ENCODE measurements at regions not wholly inside any gene's neighbourhood (a gene's known extent, or its start where the extent isn't known, plus 50 kb on each side); places are given as distances from the start of the nearest gene placed in this dataset.

GRCh38 chr13:48857576-48857975 lies 118.1 kb upstream of the FNDC3A start:
- no peak overlapping the region for H3K14ac ChIP-seq (ENCODE audit: insufficient read length)
- ChIA-PET POLR2A (ENCODE audit: partially characterized antibody) (no interaction called here), CTCF (ENCODE audit: partially characterized antibody) (interaction anchor here (0.7 to 1.6 kb wide), 3 partner anchors 15 to 1446 kb away, joined by 3 to 5 read pairs (median 3); no protein-coding TSS in a partner anchor)
- no peak overlapping the region for H3K4me3 ChIP-seq (ENCODE audit: extremely low read depth in 1 of 4, insufficient read depth in 2 of 4, low read depth in 3 of 4, low read length in 4 of 4)
- H3K79me1 ChIP-seq (ENCODE audit: low read depth, low read length) = no peaks in the 10 kb centered on the region
- no peak overlapping the region for H2AK5ac ChIP-seq (ENCODE audit: low read depth, low read length)
- no peak overlapping the region for H2AFZ ChIP-seq (ENCODE audit: low read length)
- H3K56ac ChIP-seq (replicated peaks; ENCODE audit: insufficient read length, low read depth, low read length) = no peak overlapping the region
- H4K5ac ChIP-seq (ENCODE audit: insufficient read length, low read depth, low read length) = no peak overlapping the region
- no peak overlapping the region for H3K23ac ChIP-seq (ENCODE audit: insufficient read length)
- no peak overlapping the region for H3K27ac ChIP-seq (ENCODE audit: low read depth, low read length)
- no peak overlapping the region for H2BK20ac ChIP-seq (ENCODE audit: low read length)
- H3K9me3 ChIP-seq (ENCODE audit: insufficient read depth in 2 of 2, low read depth in 1 of 2, low read length in 1 of 2) = no peaks in the 10 kb centered on the region
- no peaks in the 10 kb centered on the region for H3K36me3 ChIP-seq (ENCODE audit: control insufficient read depth in 2 of 4, insufficient read depth in 4 of 4, low read length in 3 of 4)
- DNase-seq (ENCODE audit: low read depth in 1 of 2, low spot score in 2 of 2) (no peak), FAIRE-seq (no peak)
- no peak overlapping the region for H2BK120ac ChIP-seq (replicated peaks; ENCODE audit: low read depth, low read length)
- no peak overlapping the region for H2BK15ac ChIP-seq (ENCODE audit: low read length)
- WGBS, 2 experiments (ENCODE audit: extremely low coverage in 1 of 2, insufficient coverage in 1 of 2, insufficient read length in 1 of 2, insufficient replicate concordance in 2 of 2, low coverage in 1 of 2, low lambda C conversion rate in 2 of 2, missing lambda C conversion rate in 1 of 2) = 89% methylated on average over 4 of the region's 4 CpGs; no CpG with 5 or more reads in 1 of the 2 experiments
- H3K4me1 ChIP-seq (replicated peaks in 1 of 4; ENCODE audit: control insufficient read depth in 3 of 4, insufficient read depth in 4 of 4, low read length in 3 of 4) = peaks cover 0 to 6% (median 3%) of the 10 kb centered on the region in 4 experiments; a peak in 3 of 7 replicates
- H3K4ac ChIP-seq (replicated peaks; ENCODE audit: insufficient read length, low read depth, low read length) = no peak overlapping the region
- no peak overlapping the region for H2BK5ac ChIP-seq (ENCODE audit: low read depth, low read length)
- no peak overlapping the region for H3K9ac ChIP-seq (replicated peaks in 1 of 4; ENCODE audit: extremely low read depth in 1 of 4, low read depth in 3 of 4, low read length in 3 of 4)
- H4K91ac ChIP-seq (replicated peaks; ENCODE audit: insufficient read length, low read length) = no peak overlapping the region
- H3K4me2 ChIP-seq (ENCODE audit: insufficient read depth in 1 of 2, low read depth in 2 of 2, low read length in 2 of 2) = no peak overlapping the region
- TF ChIP-seq POLR2A (IDR thresholded peaks at IDR 0.05; ENCODE audit: control extremely low read depth in 1 of 2, low read depth in 2 of 2, low read length in 2 of 2) (no peak), E2F6 (IDR thresholded peaks at IDR 0.05) (no peak), CTBP2 (IDR thresholded peaks at IDR 0.05; ENCODE audit: borderline replicate concordance, insufficient read depth, insufficient read length, low read length) (no peak), TEAD4 (IDR thresholded peaks at IDR 0.05; ENCODE audit: low read depth, low read length) (no peak), SP4 (IDR thresholded peaks at IDR 0.05; ENCODE audit: low read length) (no peak), GTF2F1 (IDR thresholded peaks at IDR 0.05; ENCODE audit: borderline replicate concordance, low read depth, low read length) (no peak)
- H3K27me3 ChIP-seq (replicated peaks in 1 of 4; ENCODE audit: control insufficient read depth in 3 of 4, extremely low read depth in 1 of 4, insufficient read depth in 3 of 4, low read length in 3 of 4) = no peaks in the 10 kb centered on the region
- no peaks in the 10 kb centered on the region for H3K23me2 ChIP-seq (ENCODE audit: low read depth, low read length)
- H3K79me2 ChIP-seq (ENCODE audit: control insufficient read depth in 1 of 2, insufficient read depth in 2 of 2, low read length in 2 of 2) = no peaks in the 10 kb centered on the region
- H2BK12ac ChIP-seq (ENCODE audit: low read depth, low read length) = no peak overlapping the region
- no peak overlapping the region for H3K18ac ChIP-seq (ENCODE audit: extremely low read depth, low read length)
- no peaks in the 10 kb centered on the region for H4K20me1 ChIP-seq (replicated peaks in 1 of 2; ENCODE audit: control insufficient read depth in 1 of 2, insufficient read depth in 2 of 2, low read length in 2 of 2)
- no peak overlapping the region for H4K8ac ChIP-seq (ENCODE audit: extremely low read depth, insufficient read depth, low read length)
